GM12872 (cell line): ENCODE measurements at regions not wholly inside any gene's neighbourhood (a gene's known extent, or its start where the extent isn't known, plus 50 kb on each side); places are given as distances from the start of the nearest gene placed in this dataset.

Experiments used
- TF ChIP-seq, protein P1 (sequence below): IDR thresholded peaks from 3 replicates; pipeline ENCODE4 v1.5.1; 2011; ENCODE audit warnings: low read depth, mild to moderate bottlenecking, low read length, moderate library complexity; ENCODE audit not compliant: insufficient read depth

DNA sequence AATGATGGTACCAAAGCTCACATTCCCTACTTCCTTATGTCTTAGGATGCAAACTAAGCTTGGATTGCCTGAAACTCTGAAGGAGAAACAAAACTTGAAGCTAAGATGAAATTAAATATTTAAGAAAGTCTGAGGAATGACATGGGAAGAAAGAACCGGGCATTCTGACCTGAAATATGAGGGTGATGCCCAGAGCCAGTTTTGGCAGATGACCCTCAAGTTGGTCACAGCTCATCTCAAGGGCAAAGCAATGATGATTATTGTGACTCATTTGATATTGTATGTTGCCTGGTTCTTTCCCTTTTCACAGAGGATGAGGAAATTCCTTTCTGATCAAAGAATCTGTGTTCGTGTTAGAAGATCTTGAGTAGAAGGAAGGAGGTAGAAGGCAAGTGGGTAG, 96.0 kb upstream of the NHS start:
- TF ChIP-seq, protein P1, sequence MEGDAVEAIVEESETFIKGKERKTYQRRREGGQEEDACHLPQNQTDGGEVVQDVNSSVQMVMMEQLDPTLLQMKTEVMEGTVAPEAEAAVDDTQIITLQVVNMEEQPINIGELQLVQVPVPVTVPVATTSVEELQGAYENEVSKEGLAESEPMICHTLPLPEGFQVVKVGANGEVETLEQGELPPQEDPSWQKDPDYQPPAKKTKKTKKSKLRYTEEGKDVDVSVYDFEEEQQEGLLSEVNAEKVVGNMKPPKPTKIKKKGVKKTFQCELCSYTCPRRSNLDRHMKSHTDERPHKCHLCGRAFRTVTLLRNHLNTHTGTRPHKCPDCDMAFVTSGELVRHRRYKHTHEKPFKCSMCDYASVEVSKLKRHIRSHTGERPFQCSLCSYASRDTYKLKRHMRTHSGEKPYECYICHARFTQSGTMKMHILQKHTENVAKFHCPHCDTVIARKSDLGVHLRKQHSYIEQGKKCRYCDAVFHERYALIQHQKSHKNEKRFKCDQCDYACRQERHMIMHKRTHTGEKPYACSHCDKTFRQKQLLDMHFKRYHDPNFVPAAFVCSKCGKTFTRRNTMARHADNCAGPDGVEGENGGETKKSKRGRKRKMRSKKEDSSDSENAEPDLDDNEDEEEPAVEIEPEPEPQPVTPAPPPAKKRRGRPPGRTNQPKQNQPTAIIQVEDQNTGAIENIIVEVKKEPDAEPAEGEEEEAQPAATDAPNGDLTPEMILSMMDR = no peak

DNA sequence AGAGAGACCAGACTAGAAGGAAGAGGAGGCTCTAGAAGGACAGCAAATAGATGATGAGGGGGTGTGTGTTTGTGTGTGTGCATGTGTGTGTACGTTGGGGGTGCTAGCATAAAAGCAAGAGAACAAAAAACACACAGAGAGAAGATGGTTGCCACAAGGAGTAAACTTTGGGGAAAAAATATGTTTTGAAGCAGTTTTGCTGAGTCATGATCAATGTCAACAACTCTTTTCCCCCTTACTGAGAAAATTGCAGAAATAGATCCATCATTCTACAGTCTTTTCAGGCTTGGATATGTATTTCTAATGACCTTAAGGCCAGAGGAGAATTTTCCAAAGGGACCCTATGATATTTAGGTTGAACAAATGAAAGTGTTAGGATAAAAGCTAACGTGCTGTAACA, 89.0 kb upstream of the NHS start:
- TF ChIP-seq, protein P1 = no peak

GRCh38 chrX:17291171-17291900, 83.7 kb upstream of the NHS start:
- TF ChIP-seq, protein P1 = no peak

GRCh38 chrX:17292111-17292527, 82.9 kb upstream of the NHS start:
- TF ChIP-seq, protein P1 = no peak

- TF ChIP-seq, protein P1 = no peak
These were observed 80.4 kb upstream of the NHS start for GRCh38 chrX:17294561-17294960.

DNA sequence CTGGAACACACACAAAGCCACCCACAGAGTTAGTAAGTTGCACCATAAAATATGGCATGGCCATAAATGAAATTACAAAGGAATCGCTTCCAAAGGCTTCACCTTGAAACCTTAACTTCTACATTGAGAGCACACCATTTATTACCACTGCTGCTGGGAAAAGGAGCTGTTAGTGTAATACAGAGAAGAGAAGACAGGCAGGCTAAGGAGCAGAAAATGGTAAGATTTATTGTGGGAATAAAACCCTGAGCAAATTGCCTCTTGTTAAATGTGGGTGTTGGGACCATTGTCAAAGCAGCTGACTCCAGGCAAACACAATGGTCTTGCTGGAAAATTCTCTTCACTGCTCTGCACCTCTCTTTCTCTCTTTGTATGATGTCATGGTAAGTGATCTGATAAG, 79.2 kb upstream of the NHS start:
- TF ChIP-seq, protein P1 = no peak

- TF ChIP-seq, protein P1 = no peak
These were observed 76.4 kb upstream of the NHS start for GRCh38 chrX:17298564-17298963.
